HG03442 (cell line): ENCODE measurements at regions not wholly inside any gene's neighbourhood (a gene's known extent, or its start where the extent isn't known, plus 50 kb on each side); places are given as distances from the start of the nearest gene placed in this dataset.

Experiments used
- ATAC-seq: cut with Tn5 transposase; IDR thresholded peaks from one replicate; pipeline ENCODE4 v1.9.1; 2021; ENCODE audit warnings: mild to moderate bottlenecking, moderate library complexity; ENCODE audit not compliant: unreplicated experiment

- peak; percentile 63 for ATAC-seq
Measured at GRCh38 chr11:111098091-111098490, 147.4 kb upstream of the POU2AF2 start.

- no peak for ATAC-seq
Measured at GRCh38 chr11:111097191-111097590, 148.3 kb upstream of the POU2AF2 start.

GRCh38 chr11:111095327-111095726, 150.2 kb upstream of the POU2AF2 start:
- no peak for ATAC-seq

GRCh38 chr11:111093061-111093460, 152.5 kb upstream of the POU2AF2 start:
- no peak for ATAC-seq

- ATAC-seq: no peak
Measured at GRCh38 chr11:111091321-111091938, 154.1 kb upstream of the POU2AF2 start.

GRCh38 chr11:111089759-111090158, 155.8 kb upstream of the POU2AF2 start:
- no peak for ATAC-seq

GRCh38 chr11:111088847-111089355, 156.6 kb upstream of the POU2AF2 start:
- ATAC-seq: no peak

GRCh38 chr11:111086058-111086457, 159.5 kb upstream of the POU2AF2 start:
- no peak for ATAC-seq

GRCh38 chr11:111082664-111083063, 162.9 kb upstream of the POU2AF2 start:
- no peak for ATAC-seq

GRCh38 chr11:111081021-111081511, 164.5 kb upstream of the POU2AF2 start:
- ATAC-seq: no peak

- ATAC-seq: no peak
Measured at GRCh38 chr11:111077530-111078322, 167.8 kb upstream of the POU2AF2 start.

- no peak for ATAC-seq
Measured at GRCh38 chr11:111069066-111069465, 176.5 kb upstream of the POU2AF2 start.

GRCh38 chr11:111067994-111068393, 177.5 kb upstream of the POU2AF2 start:
- ATAC-seq: no peak

- no peak for ATAC-seq
Measured at GRCh38 chr11:111066846-111067245, 178.7 kb upstream of the POU2AF2 start.

GRCh38 chr11:111063726-111064517, 181.6 kb upstream of the POU2AF2 start:
- no peak for ATAC-seq

- ATAC-seq: no peak
Measured at GRCh38 chr11:111062420-111062819, 183.1 kb upstream of the POU2AF2 start.

GRCh38 chr11:111059726-111060125, 185.8 kb upstream of the POU2AF2 start:
- ATAC-seq: no peak

GRCh38 chr11:111049131-111049530, 196.4 kb upstream of the POU2AF2 start:
- no peak for ATAC-seq

- no peak for ATAC-seq
Measured at GRCh38 chr11:111047374-111047773, 198.2 kb upstream of the POU2AF2 start.

- no peak for ATAC-seq
Measured at GRCh38 chr11:111046291-111046690, 199.2 kb upstream of the POU2AF2 start.

- no peak for ATAC-seq
Measured at GRCh38 chr11:111045874-111046273, 199.7 kb upstream of the POU2AF2 start.
